ENCODE measurements at regions not wholly inside any gene's neighbourhood (a gene's known extent, or its start where the extent isn't known, plus 50 kb on each side); places are given as distances from the start of the nearest gene placed in this dataset.
"Not testable (repeated sequence)": the region's sequence is repeated elsewhere in the genome, so short reads cannot be mapped to it uniquely, and the experiment has no call there.

GRCh38 chr11:87971354-87971753, 203.9 kb downstream of the RAB38 start:
- DNase-seq (ENCODE audit: low spot score), result no peak

GRCh38 chr11:87970762-87971161, 204.5 kb downstream of the RAB38 start:
- no peak for DNase-seq (ENCODE audit: low spot score)

- no peak for DNase-seq (ENCODE audit: low spot score)
Measured at GRCh38 chr11:87967459-87967858, 207.8 kb downstream of the RAB38 start.

- no peak for DNase-seq (ENCODE audit: low spot score)
Measured at GRCh38 chr11:87966694-87967093, 208.5 kb downstream of the RAB38 start.

- no peak for DNase-seq (ENCODE audit: low spot score)
Measured at GRCh38 chr11:87966216-87966615, 209.0 kb downstream of the RAB38 start.

GRCh38 chr11:87961606-87962005, 213.6 kb downstream of the RAB38 start:
- no peak for DNase-seq (ENCODE audit: low spot score)

- no peak for DNase-seq (ENCODE audit: low spot score)
Measured at GRCh38 chr11:87957961-87958360, 217.3 kb downstream of the RAB38 start.

- no peak for DNase-seq (ENCODE audit: low spot score)
Measured at GRCh38 chr11:87954476-87954875, 220.8 kb downstream of the RAB38 start.

- no peak for DNase-seq (ENCODE audit: low spot score)
Measured at GRCh38 chr11:87942786-87943185, 232.5 kb downstream of the RAB38 start.

GRCh38 chr11:87934182-87934581, 241.1 kb downstream of the RAB38 start:
- no peak for DNase-seq (ENCODE audit: low spot score)

- peak; percentile 16 for DNase-seq (ENCODE audit: low spot score)
Measured at GRCh38 chr11:87926250-87926970, 248.8 kb downstream of the RAB38 start.

GRCh38 chr11:87924125-87924524, 251.1 kb downstream of the RAB38 start:
- no peak for DNase-seq (ENCODE audit: low spot score)

- DNase-seq (ENCODE audit: low spot score), result no peak
Measured at GRCh38 chr11:87917111-87917510, 258.1 kb downstream of the RAB38 start.

GRCh38 chr11:87909178-87909577, 266.1 kb downstream of the RAB38 start:
- DNase-seq (ENCODE audit: low spot score), result no peak

- no peak for DNase-seq (ENCODE audit: low spot score)
Measured at GRCh38 chr11:87908086-87908485, 267.2 kb downstream of the RAB38 start.

GRCh38 chr11:87903345-87903744, 271.9 kb downstream of the RAB38 start:
- DNase-seq (ENCODE audit: low spot score), result no peak

- no peak for DNase-seq (ENCODE audit: low spot score)
Measured at GRCh38 chr11:87901341-87901740, 273.9 kb downstream of the RAB38 start.

- DNase-seq (ENCODE audit: low spot score), result no peak
Measured at GRCh38 chr11:87897921-87898320, 277.3 kb downstream of the RAB38 start.

- no peak for DNase-seq (ENCODE audit: low spot score)
Measured at GRCh38 chr11:87897071-87897470, 278.2 kb downstream of the RAB38 start.

- no peak for DNase-seq (ENCODE audit: low spot score)
Measured at GRCh38 chr11:87894961-87895360, 280.3 kb downstream of the RAB38 start.

GRCh38 chr11:87892291-87892690, 283.0 kb downstream of the RAB38 start:
- no peak for DNase-seq (ENCODE audit: low spot score)

- no peak for DNase-seq (ENCODE audit: low spot score)
Measured at GRCh38 chr11:87889126-87889525, 286.1 kb downstream of the RAB38 start.

GRCh38 chr11:87885084-87885483, 290.2 kb downstream of the RAB38 start:
- DNase-seq (ENCODE audit: low spot score), result not testable (repeated sequence)

- DNase-seq (ENCODE audit: low spot score), result no peak
Measured at GRCh38 chr11:87879118-87879517, 296.1 kb downstream of the RAB38 start.

Data from mucosa of gallbladder (tissue), 1 donor.